HepG2 (cell line): ENCODE measurements at regions not wholly inside any gene's neighbourhood (a gene's known extent, or its start where the extent isn't known, plus 50 kb on each side); places are given as distances from the start of the nearest gene placed in this dataset.

Source experiments
- BRD4 ChIP-seq: sonication (generic); formaldehyde crosslinking; IDR thresholded peaks from 2 replicates; pipeline ENCODE4 v1.4.0; 2020; ENCODE audit warnings: missing genetic modification reagents
- POLR2A ChIP-seq, 2 experiments: IDR thresholded peaks; 2 replicates each; pipeline ENCODE4 v1.6.1; 2011; ENCODE audit warnings: low read depth in 2 of 2, low read length in 2 of 2, mild to moderate bottlenecking in 1 of 2, moderate library complexity in 1 of 2; ENCODE audit not compliant: insufficient read depth in 1 of 2
- ZBTB7A ChIP-seq: sonication (generic); formaldehyde crosslinking; IDR thresholded peaks from 2 replicates; pipeline ENCODE4 v1.8.0; 2022; ENCODE audit warnings: mild to moderate bottlenecking, missing genetic modification reagents
- ZFP36L1 ChIP-seq: sonication (generic); formaldehyde crosslinking; IDR thresholded peaks from 2 replicates; pipeline ENCODE4 v1.8.0; 2022; ENCODE audit warnings: mild to moderate bottlenecking, missing genetic modification reagents, moderate library complexity
- ZNF83 ChIP-seq: sonication (generic); formaldehyde crosslinking; IDR thresholded peaks from 2 replicates; pipeline ENCODE4 v1.4.0; 2020; ENCODE audit warnings: missing genetic modification reagents, mild to moderate bottlenecking, borderline replicate concordance
- TF ChIP-seq, protein P1 (sequence below): sonication (generic); formaldehyde crosslinking; IDR thresholded peaks from 2 replicates; pipeline ENCODE4 v1.5.0; 2020; ENCODE audit warnings: mild to moderate bottlenecking, missing genetic modification reagents, moderate library complexity

DNA sequence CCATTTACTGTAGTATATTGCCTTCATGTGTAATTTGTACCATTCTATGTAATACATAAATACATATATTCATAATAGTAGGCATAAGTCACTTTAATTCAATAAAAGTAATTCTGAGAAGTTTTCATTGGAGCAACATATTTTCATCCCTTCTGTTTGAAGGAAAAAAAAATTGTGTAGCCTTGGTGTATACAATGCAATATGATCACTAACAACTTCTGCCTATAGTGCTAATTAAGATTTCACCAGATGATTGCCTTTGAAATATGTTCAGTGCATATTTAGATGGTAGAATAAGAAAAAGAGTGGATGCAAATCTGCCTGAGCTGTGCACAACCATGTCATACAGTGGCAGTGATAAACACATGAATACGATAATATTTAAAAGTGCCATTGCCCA lies 996.8 kb downstream of the EFNA5 start:
- no peak for TF ChIP-seq ZNF83 (CRISPR knock-in tag)
- TF ChIP-seq ZBTB7A (CRISPR knock-in tag) = no peak
- TF ChIP-seq BRD4 = no peak
- no peak for TF ChIP-seq POLR2A (IDR thresholded peaks at IDR 0.05; ENCODE audit: insufficient read depth in 1 of 2, low read depth in 2 of 2, low read length in 2 of 2)
- TF ChIP-seq, protein P1, sequence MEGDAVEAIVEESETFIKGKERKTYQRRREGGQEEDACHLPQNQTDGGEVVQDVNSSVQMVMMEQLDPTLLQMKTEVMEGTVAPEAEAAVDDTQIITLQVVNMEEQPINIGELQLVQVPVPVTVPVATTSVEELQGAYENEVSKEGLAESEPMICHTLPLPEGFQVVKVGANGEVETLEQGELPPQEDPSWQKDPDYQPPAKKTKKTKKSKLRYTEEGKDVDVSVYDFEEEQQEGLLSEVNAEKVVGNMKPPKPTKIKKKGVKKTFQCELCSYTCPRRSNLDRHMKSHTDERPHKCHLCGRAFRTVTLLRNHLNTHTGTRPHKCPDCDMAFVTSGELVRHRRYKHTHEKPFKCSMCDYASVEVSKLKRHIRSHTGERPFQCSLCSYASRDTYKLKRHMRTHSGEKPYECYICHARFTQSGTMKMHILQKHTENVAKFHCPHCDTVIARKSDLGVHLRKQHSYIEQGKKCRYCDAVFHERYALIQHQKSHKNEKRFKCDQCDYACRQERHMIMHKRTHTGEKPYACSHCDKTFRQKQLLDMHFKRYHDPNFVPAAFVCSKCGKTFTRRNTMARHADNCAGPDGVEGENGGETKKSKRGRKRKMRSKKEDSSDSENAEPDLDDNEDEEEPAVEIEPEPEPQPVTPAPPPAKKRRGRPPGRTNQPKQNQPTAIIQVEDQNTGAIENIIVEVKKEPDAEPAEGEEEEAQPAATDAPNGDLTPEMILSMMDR (CRISPR knock-in tag) = no peak
- no peak for TF ChIP-seq ZFP36L1 (CRISPR knock-in tag)
